PC-3 (cell line): ENCODE measurements at regions not wholly inside any gene's neighbourhood (a gene's known extent, or its start where the extent isn't known, plus 50 kb on each side); places are given as distances from the start of the nearest gene placed in this dataset.
"Not testable (repeated sequence)": the region's sequence is repeated elsewhere in the genome, so short reads cannot be mapped to it uniquely, and the experiment has no call there.

ENCODE experiments used
- ATAC-seq: fragments of 200-7000 bp; cut with Tn5 transposase; 2 replicates; pipeline ENCODE4 v1.9.1; 2020; ENCODE audit warnings: mild to moderate bottlenecking, moderate library complexity
- BruUV-seq: library from RNA; stranded (reverse); fragments of 400-500 nt; replicated peaks from 2 replicates; lab custom pipeline; 2021; lab: Mats Ljungman, UMichigan
- CTCF ChIA-PET: fragments of 300-600 bp; sonication (Branson Sonifier 250); formaldehyde crosslinking; loops from one replicate; lab custom pipeline; 2022; ENCODE audit warnings: antibody characterized with exemption; lab: Charles Lee
- POLR2A ChIA-PET: fragments of 300-600 bp; sonication (Branson Sonifier 250); formaldehyde crosslinking; loops from one replicate; lab custom pipeline; 2022; ENCODE audit warnings: antibody characterized with exemption; ENCODE audit not compliant: unreplicated experiment; lab: Charles Lee
- DNase-seq: peaks from one replicate; pipeline ENCODE4 v3.0.0-alpha.2; 2015
- H2AFZ ChIP-seq: fragments of 300-600 bp; sonication (generic); 2 replicates; pipeline ENCODE4 v1.6.0; 2016; ENCODE audit warnings: antibody characterized with exemption, low read length
- H3F3A ChIP-seq: fragments of 300-600 bp; sonication (generic); one replicate; pipeline ENCODE4 v1.6.0; 2017; ENCODE audit warnings: antibody characterized with exemption, low read length, control low read depth, mild to moderate bottlenecking; ENCODE audit not compliant: unreplicated experiment
- H3K27ac ChIP-seq: fragments of 300-600 bp; sonication (generic); 2 replicates; pipeline ENCODE4 v1.5.1; 2016; ENCODE audit warnings: mild to moderate bottlenecking, low read length
- H3K27me3 ChIP-seq: fragments of 300-600 bp; sonication (generic); 2 replicates; pipeline ENCODE4 v1.6.1; 2016; ENCODE audit warnings: low read length, mixed read lengths
- H3K36me3 ChIP-seq: fragments of 300-600 bp; sonication (generic); 2 replicates; pipeline ENCODE4 v1.6.1; 2016; ENCODE audit warnings: low read depth, mixed run types, low read length, mixed read lengths
- H3K4me1 ChIP-seq: fragments of 300-600 bp; sonication (generic); 2 replicates; pipeline ENCODE4 v1.5.1; 2016; ENCODE audit warnings: low read length; ENCODE audit not compliant: insufficient read depth
- H3K4me2 ChIP-seq: fragments of 300-600 bp; sonication (generic); 2 replicates; pipeline ENCODE4 v1.6.0; 2016; ENCODE audit warnings: low read length
- H3K4me3 ChIP-seq: fragments of 300-600 bp; sonication (generic); 2 replicates; pipeline ENCODE4 v1.5.1; 2016; ENCODE audit warnings: mild to moderate bottlenecking, low read length, mixed read lengths
- H3K79me2 ChIP-seq: fragments of 300-600 bp; sonication (generic); 2 replicates; pipeline ENCODE4 v1.6.1; 2017; ENCODE audit warnings: low read length, mixed read lengths
- H3K9ac ChIP-seq: fragments of 300-600 bp; sonication (generic); 2 replicates; pipeline ENCODE4 v1.6.0; 2016; ENCODE audit warnings: mild to moderate bottlenecking, low read length
- H3K9me2 ChIP-seq: fragments of 300-600 bp; sonication (generic); replicated peaks from 2 replicates; pipeline ENCODE4 v1.6.1; 2016; ENCODE audit warnings: mixed run types, low read length, mixed read lengths
- H3K9me3 ChIP-seq: fragments of 300-600 bp; sonication (generic); 2 replicates; pipeline ENCODE4 v1.6.1; 2016; ENCODE audit warnings: low read length, mixed read lengths
- H4K20me1 ChIP-seq: fragments of 300-600 bp; sonication (generic); 2 replicates; pipeline ENCODE4 v1.6.1; 2016; ENCODE audit warnings: low read length, mixed read lengths
- CTCF ChIP-seq: fragments of 300-600 bp; sonication (generic); conservative IDR thresholded peaks from 2 replicates; pipeline ENCODE4 v1.5.1; 2017; ENCODE audit warnings: antibody characterized with exemption, low read depth, mild to moderate bottlenecking, low read length
- EZH2 ChIP-seq: fragments of 300-600 bp; sonication (generic); IDR thresholded peaks from one replicate; pipeline ENCODE4 v1.6.1; 2017; ENCODE audit warnings: antibody characterized with exemption, mild to moderate bottlenecking, low read length; ENCODE audit not compliant: unreplicated experiment
- EZH2phosphoT487 ChIP-seq: fragments of 300-600 bp; sonication (generic); IDR thresholded peaks from 2 replicates; pipeline ENCODE4 v1.6.1; 2018; ENCODE audit warnings: mild to moderate bottlenecking, antibody characterized with exemption, low read length, borderline replicate concordance
- intact Hi-C: fragments of 100-400 bp; cut with micrococcal nuclease; formaldehyde crosslinking; loops from 2 replicates; pipeline ENCODE4 v1.9.0; 2023

- Histone ChIP-seq H3K27ac (no peak overlapping the region), H3K9me2 (no peaks in the 10 kb centered on the region), H3K36me3 (no peaks in the 10 kb centered on the region), H2AFZ (no peak overlapping the region), H3K79me2 (no peaks in the 10 kb centered on the region), H3F3A (no peaks in the 10 kb centered on the region), H3K9me3 (no peaks in the 10 kb centered on the region), H3K9ac (no peak overlapping the region), H3K4me1 (peaks cover 5% of the 10 kb centered on the region), H4K20me1 (no peaks in the 10 kb centered on the region), H3K4me3 (no peak overlapping the region), H3K27me3 (no peaks in the 10 kb centered on the region), H3K4me2 (no peak overlapping the region)
- ATAC-seq: no peak
- intact Hi-C loops: no loop called here
- no peak for TF ChIP-seq CTCF
- no peak for TF ChIP-seq EZH2phosphoT487
- no peak for TF ChIP-seq EZH2
- BruUV-seq: no TSS peak
- ChIA-PET POLR2A (interaction anchor here (0.6 kb wide), 1 partner anchor 311 kb away, joined by 4 read pairs; no protein-coding TSS in a partner anchor), CTCF (no interaction called here)
- DNase-seq: no peak
Measured at GRCh38 chr5:142233083-142234032, 91.5 kb downstream of the SPRY4 start.

- ATAC-seq (peak; percentile 73), DNase-seq (peak; percentile 37)
- H3F3A ChIP-seq, H3K4me1 ChIP-seq, H3K4me2 ChIP-seq, H3K36me3 ChIP-seq, H4K20me1 ChIP-seq, H3K27me3 ChIP-seq, H3K4me3 ChIP-seq, H3K9me3 ChIP-seq, BruUV-seq, H3K9me2 ChIP-seq, H2AFZ ChIP-seq, CTCF ChIA-PET, H3K79me2 ChIP-seq, H3K9ac ChIP-seq, intact Hi-C loops, POLR2A ChIA-PET: not testable (repeated sequence)
- peak overlapping the region; percentile 51 for H3K27ac ChIP-seq
Measured at GRCh38 chr5:142230949-142231348, 93.9 kb downstream of the SPRY4 start.

GRCh38 chr5:142225141-142225540 is 99.7 kb downstream of the SPRY4 start:
- TF ChIP-seq EZH2phosphoT487 (no peak), EZH2 (no peak), CTCF (no peak)
- Histone ChIP-seq H3K36me3 (no peaks in the 10 kb centered on the region), H3F3A (no peaks in the 10 kb centered on the region), H3K9me3 (no peaks in the 10 kb centered on the region), H3K9me2 (no peaks in the 10 kb centered on the region), H3K79me2 (no peaks in the 10 kb centered on the region), H3K4me3 (no peak overlapping the region), H3K4me2 (no peak overlapping the region), H3K27ac (no peak overlapping the region), H3K4me1 (peaks cover 26% of the 10 kb centered on the region), H3K9ac (no peak overlapping the region), H2AFZ (no peak overlapping the region), H3K27me3 (no peaks in the 10 kb centered on the region), H4K20me1 (no peaks in the 10 kb centered on the region)
- intact Hi-C loops: no loop called here
- no TSS peak for BruUV-seq
- POLR2A ChIA-PET: no interaction called here
- no peak for DNase-seq
- no peak for ATAC-seq
- CTCF ChIA-PET: no interaction called here
